ENCODE measurements at regions not wholly inside any gene's neighbourhood (a gene's known extent, or its start where the extent isn't known, plus 50 kb on each side); places are given as distances from the start of the nearest gene placed in this dataset.

DNA sequence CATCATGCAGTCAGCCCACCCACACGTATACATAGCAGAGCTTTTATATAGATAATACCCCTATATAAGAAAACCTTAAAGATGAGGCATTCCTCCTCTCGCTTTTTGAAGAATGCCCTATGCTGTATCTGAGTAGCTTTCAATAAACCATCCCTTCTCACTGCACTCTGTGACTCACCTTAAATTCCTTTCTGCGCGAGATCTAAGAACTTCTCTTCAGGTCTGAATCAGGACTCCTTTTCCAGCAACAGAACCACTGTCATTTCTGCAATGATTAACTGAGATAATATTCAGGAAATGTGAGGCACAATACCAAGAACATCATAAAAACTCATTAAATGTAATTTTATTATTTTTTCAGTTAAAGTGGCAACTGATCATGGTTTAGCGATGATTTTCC lies 76.4 kb upstream of the DCLK2 start:
- no peak overlapping the region for H3K4me3 ChIP-seq (ENCODE audit: control insufficient read depth, low read depth, low read length)
- DNase-seq (ENCODE audit: low read depth): no peak
- TF ChIP-seq, protein P1, sequence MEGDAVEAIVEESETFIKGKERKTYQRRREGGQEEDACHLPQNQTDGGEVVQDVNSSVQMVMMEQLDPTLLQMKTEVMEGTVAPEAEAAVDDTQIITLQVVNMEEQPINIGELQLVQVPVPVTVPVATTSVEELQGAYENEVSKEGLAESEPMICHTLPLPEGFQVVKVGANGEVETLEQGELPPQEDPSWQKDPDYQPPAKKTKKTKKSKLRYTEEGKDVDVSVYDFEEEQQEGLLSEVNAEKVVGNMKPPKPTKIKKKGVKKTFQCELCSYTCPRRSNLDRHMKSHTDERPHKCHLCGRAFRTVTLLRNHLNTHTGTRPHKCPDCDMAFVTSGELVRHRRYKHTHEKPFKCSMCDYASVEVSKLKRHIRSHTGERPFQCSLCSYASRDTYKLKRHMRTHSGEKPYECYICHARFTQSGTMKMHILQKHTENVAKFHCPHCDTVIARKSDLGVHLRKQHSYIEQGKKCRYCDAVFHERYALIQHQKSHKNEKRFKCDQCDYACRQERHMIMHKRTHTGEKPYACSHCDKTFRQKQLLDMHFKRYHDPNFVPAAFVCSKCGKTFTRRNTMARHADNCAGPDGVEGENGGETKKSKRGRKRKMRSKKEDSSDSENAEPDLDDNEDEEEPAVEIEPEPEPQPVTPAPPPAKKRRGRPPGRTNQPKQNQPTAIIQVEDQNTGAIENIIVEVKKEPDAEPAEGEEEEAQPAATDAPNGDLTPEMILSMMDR (conservative IDR thresholded peaks at IDR 0.05; ENCODE audit: control insufficient read depth, insufficient read depth, low read depth, low read length): no peak

DNA sequence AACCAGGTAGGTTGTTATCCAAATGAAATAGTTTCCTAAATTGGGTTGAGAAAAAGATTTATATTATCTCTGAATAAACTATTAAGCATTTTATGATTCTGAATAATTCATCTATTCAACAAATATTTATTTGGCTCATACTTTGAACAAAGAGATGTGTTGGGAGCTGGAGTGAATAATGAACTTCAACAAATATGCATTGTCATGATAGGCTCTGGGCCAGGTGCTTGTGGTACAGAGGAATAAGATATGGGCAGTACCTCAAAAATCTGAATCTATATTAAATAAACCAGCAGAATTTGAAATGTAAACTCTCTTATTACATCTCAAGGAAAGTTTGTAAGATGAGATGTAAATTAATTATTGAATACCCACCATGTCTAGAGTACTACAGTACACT lies 75.7 kb upstream of the DCLK2 start:
- TF ChIP-seq, protein P1 (conservative IDR thresholded peaks at IDR 0.05; ENCODE audit: control insufficient read depth, insufficient read depth, low read depth, low read length): no peak

DNA sequence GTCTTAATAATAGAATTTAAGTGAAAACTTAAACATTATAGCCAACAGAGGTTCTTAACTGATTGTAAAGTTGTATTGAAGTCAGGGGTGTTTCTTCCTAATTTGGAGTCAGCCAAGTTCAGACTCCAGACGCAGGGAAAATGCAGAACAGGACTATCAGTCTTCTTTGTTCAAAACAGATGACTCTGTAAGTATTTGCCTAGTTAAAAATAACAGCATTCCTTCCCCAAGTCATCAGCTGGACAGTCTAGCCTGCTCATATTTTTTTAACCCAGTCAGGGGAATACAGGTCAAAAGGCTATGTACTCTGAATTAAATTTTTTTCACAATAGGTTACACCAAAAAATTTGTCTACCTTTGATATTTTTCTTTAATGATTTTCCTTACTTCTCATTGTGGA lies 73.8 kb upstream of the DCLK2 start:
- TF ChIP-seq, protein P1 (conservative IDR thresholded peaks at IDR 0.05; ENCODE audit: control insufficient read depth, insufficient read depth, low read depth, low read length): no peak
- peak; percentile 30 for DNase-seq (ENCODE audit: low read depth)
- no peak overlapping the region for H3K4me3 ChIP-seq (ENCODE audit: control insufficient read depth, low read depth, low read length)

More for the DNA sequence above, 75.7 kb upstream of the DCLK2 start:
- no peak for DNase-seq (ENCODE audit: low read depth)
- H3K4me3 ChIP-seq (ENCODE audit: control insufficient read depth, low read depth, low read length): no peak overlapping the region

DNA sequence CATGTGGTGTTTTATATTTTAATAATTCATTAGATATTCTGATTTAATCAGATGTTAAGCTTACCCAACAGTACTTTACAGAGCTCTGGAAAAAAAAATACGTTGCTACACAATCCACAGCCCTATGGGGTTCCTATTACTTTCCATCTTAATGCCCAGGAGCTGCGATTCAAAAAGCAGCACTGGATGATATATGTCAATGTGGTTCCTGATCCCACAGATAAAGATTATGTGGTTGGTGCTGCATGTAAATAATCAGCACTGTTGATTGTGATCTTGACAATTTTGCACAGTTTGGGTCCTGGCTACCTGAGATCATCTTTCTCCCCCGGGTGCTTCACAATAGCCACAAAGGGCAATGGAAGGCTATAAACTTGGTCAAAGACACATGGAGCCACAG lies 72.7 kb upstream of the DCLK2 start:
- no peak for DNase-seq (ENCODE audit: low read depth)
- TF ChIP-seq, protein P1 (conservative IDR thresholded peaks at IDR 0.05; ENCODE audit: control insufficient read depth, insufficient read depth, low read depth, low read length): no peak
- no peak overlapping the region for H3K4me3 ChIP-seq (ENCODE audit: control insufficient read depth, low read depth, low read length)

DNA sequence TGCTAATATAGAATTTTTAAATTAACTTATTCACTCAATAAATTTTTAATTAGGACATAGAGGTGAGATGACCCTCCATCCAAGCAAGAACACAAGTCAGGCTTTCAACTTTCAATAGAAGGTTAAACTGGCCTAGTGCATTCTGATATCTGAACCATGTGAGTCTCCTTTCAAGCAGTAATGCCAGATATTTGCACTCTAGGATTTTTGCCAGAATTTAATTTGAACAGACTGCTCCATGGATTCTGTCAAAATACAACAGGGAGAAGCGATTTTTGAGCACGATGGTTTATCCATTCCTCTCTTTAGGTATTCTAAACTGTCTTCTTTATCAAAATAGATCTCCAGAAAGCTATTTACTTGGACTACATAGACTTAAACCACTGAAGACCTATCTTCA lies 72.0 kb upstream of the DCLK2 start:
- TF ChIP-seq, protein P1 (conservative IDR thresholded peaks at IDR 0.05; ENCODE audit: control insufficient read depth, insufficient read depth, low read depth, low read length): no peak

DNA sequence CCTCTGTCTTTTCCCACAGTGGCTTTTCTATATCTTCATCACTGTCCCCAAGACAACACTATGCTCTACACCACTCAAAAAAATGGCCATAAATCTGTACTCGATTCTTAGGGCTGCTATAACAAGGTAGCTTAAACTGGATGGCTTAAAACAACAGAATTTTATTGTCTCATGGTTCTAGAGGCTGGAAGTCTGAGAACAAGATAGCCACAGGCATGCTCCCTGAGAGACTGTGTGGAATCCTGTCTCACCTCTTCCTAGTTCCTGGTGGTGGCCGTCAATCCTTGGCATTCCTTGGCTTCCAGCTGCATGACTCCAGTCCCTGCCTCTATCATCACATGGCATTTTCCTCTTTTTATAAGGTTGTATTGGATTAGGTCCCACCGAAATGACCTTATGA lies 70.7 kb upstream of the DCLK2 start:
- DNase-seq (ENCODE audit: low read depth): no peak
- TF ChIP-seq, protein P1 (conservative IDR thresholded peaks at IDR 0.05; ENCODE audit: control insufficient read depth, insufficient read depth, low read depth, low read length): no peak
- H3K4me3 ChIP-seq (ENCODE audit: control insufficient read depth, low read depth, low read length): no peak overlapping the region

More for the DNA sequence above, 72.0 kb upstream of the DCLK2 start:
- DNase-seq (ENCODE audit: low read depth): peak; percentile 36
- H3K4me3 ChIP-seq (ENCODE audit: control insufficient read depth, low read depth, low read length): no peak overlapping the region

DNA sequence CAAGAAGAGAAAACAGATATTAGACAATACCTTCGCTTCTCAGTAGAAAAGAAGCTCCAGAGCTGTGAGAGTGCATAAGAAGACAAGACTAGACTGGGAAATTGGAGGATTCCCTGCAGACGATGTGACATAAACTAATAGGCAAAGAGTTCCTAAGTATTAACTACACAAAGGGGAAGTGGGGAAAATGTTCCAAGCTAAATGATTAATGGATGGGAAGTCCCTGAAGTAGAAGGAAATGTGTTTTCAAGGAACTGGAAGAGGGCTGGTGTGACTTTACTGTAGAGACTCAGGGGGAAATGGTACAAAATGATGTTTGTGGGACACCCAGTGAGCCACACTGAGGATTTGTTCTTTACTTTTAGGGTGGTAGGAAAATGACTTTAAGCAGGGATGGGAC lies 69.7 kb upstream of the DCLK2 start:
- TF ChIP-seq, protein P1 (conservative IDR thresholded peaks at IDR 0.05; ENCODE audit: control insufficient read depth, insufficient read depth, low read depth, low read length): no peak
- DNase-seq (ENCODE audit: low read depth): no peak
- no peak overlapping the region for H3K4me3 ChIP-seq (ENCODE audit: control insufficient read depth, low read depth, low read length)
